HL-60 (cell line): ENCODE measurements at regions not wholly inside any gene's neighbourhood (a gene's known extent, or its start where the extent isn't known, plus 50 kb on each side); places are given as distances from the start of the nearest gene placed in this dataset.

Experiments
- DNase-seq, 2 experiments: peaks; one replicate each; pipeline ENCODE4 v3.0.0-alpha.2; 2010 to 2020; ENCODE audit warnings: low read depth in 1 of 2, low spot score in 1 of 2
- H3K27ac ChIP-seq: fragments of 250-450 bp; sonication (Bioruptor Pico); replicated peaks from 2 replicates; pipeline ENCODE4 v1.5.1; 2020; ENCODE audit warnings: mild to moderate bottlenecking, moderate library complexity
- H3K27me3 ChIP-seq: fragments of 250-450 bp; sonication (Bioruptor Pico); 2 replicates; pipeline ENCODE4 v1.5.1; 2021; ENCODE audit warnings: mild to moderate bottlenecking, moderate library complexity; ENCODE audit not compliant: insufficient read depth, poor library complexity, severe bottlenecking
- H3K4me3 ChIP-seq: replicated peaks from 2 replicates; pipeline ENCODE4 v1.5.1; 2011; ENCODE audit warnings: mild to moderate bottlenecking, control low read depth, low read length; ENCODE audit not compliant: insufficient read depth
- GABPA ChIP-seq: IDR thresholded peaks from 2 replicates; pipeline ENCODE4 v1.6.1; 2012; ENCODE audit warnings: low read depth
- POLR2AphosphoS5 ChIP-seq: IDR thresholded peaks from 2 replicates; pipeline ENCODE4 v1.6.1; 2012; ENCODE audit warnings: low read depth
- REST ChIP-seq: IDR thresholded peaks from 2 replicates; pipeline ENCODE4 v1.6.1; 2012; ENCODE audit warnings: low read depth; ENCODE audit not compliant: insufficient replicate concordance
- SPI1 ChIP-seq: IDR thresholded peaks from 2 replicates; pipeline ENCODE4 v1.6.1; 2012; ENCODE audit warnings: low read depth, mild to moderate bottlenecking, borderline replicate concordance
- TF ChIP-seq, protein P1 (sequence below): IDR thresholded peaks from one replicate; pipeline ENCODE4 v1.5.1; 2011; ENCODE audit warnings: low read length, control low read depth, inconsistent platforms; ENCODE audit not compliant: insufficient read depth

GRCh38 chr6:6866656-6867403 is 240.9 kb upstream of the RREB1 start:
- DNase-seq, result no peak
- no peaks in the 10 kb centered on the region for H3K27me3 ChIP-seq
- H3K27ac ChIP-seq, result no peak overlapping the region
- no peak overlapping the region for H3K4me3 ChIP-seq
- no peak for TF ChIP-seq GABPA
- TF ChIP-seq POLR2AphosphoS5, result no peak

DNA sequence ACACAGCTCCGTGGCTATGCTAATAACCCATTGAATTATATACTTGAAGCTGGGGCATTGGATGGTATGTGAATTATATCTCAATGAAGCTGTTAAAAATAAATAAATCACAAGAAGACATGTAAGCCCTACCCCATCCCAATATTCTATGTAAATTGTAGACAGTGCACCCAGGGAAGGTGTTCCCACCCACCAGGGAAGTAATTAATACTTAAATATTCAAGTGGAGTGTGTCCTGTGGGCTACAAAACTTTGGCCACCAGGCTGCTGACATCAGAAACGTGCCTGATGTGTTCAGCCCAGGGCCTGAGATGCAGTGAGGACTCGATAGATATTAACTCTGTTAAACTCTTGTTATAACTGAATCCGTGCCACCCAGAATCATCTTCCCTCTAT is 240.4 kb upstream of the RREB1 start:
- H3K4me3 ChIP-seq, result no peak overlapping the region
- H3K27me3 ChIP-seq, result no peaks in the 10 kb centered on the region
- H3K27ac ChIP-seq, result no peak overlapping the region
- TF ChIP-seq, protein P1, sequence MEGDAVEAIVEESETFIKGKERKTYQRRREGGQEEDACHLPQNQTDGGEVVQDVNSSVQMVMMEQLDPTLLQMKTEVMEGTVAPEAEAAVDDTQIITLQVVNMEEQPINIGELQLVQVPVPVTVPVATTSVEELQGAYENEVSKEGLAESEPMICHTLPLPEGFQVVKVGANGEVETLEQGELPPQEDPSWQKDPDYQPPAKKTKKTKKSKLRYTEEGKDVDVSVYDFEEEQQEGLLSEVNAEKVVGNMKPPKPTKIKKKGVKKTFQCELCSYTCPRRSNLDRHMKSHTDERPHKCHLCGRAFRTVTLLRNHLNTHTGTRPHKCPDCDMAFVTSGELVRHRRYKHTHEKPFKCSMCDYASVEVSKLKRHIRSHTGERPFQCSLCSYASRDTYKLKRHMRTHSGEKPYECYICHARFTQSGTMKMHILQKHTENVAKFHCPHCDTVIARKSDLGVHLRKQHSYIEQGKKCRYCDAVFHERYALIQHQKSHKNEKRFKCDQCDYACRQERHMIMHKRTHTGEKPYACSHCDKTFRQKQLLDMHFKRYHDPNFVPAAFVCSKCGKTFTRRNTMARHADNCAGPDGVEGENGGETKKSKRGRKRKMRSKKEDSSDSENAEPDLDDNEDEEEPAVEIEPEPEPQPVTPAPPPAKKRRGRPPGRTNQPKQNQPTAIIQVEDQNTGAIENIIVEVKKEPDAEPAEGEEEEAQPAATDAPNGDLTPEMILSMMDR, result no peak
- no peak for TF ChIP-seq GABPA
- no peak for TF ChIP-seq POLR2AphosphoS5
- no peak for TF ChIP-seq SPI1
- TF ChIP-seq REST, result no peak
- DNase-seq, result no peak

DNA sequence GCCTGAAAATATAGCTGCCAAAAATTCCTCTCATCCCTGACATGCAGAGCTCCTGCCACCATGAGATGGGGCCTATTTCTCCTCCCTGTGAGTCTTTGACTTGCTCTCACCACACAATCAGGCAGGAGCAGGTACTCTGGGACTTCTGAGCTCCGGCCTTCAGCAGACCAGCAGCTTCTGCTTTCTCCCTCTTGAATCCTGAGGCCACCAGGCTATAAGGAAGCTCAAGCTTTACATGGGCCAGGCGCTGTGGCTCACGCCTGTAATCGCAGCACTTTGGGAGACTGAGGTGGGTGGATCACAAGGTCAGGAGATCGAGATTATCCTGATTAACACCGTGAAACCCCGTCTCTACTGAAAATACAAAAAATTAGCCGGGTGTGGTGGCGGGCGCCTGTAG is 238.7 kb upstream of the RREB1 start:
- no peak overlapping the region for H3K4me3 ChIP-seq
- peak overlapping the region; percentile 29 for H3K27ac ChIP-seq
- DNase-seq, result peak in 1 of 2 experiments; percentile 65

More for the DNA sequence above, 238.7 kb upstream of the RREB1 start:
- no peaks in the 10 kb centered on the region for H3K27me3 ChIP-seq
- no peak for TF ChIP-seq REST
- TF ChIP-seq POLR2AphosphoS5, result no peak
- TF ChIP-seq, protein P1, result no peak
- no peak for TF ChIP-seq GABPA
- TF ChIP-seq SPI1, result no peak
